ENCODE measurements at regions not wholly inside any gene's neighbourhood (a gene's known extent, or its start where the extent isn't known, plus 50 kb on each side); places are given as distances from the start of the nearest gene placed in this dataset.

GRCh38 chr20:17819395-17820093, 119.8 kb downstream of the BANF2 start:
- CTCF ChIA-PET (ENCODE audit: partially characterized antibody), result no interaction called here
- intact Hi-C loops (cut with micrococcal nuclease), result no loop called here
- H3K9me3 Mint-ChIP-seq, result peaks cover 0 to 11% (median 9%) of the 10 kb centered on the region in 8 donors

GRCh38 chr20:17818187-17818586, 118.4 kb downstream of the BANF2 start:
- Histone ChIP-seq H3K36me3 (ENCODE audit: insufficient read depth, low read length) (no peaks in the 10 kb centered on the region), H3K4me3 (ENCODE audit: low read length in 2 of 2) (no peak overlapping the region), H3K9me3 (ENCODE audit: control insufficient read depth in 1 of 2, low read length in 2 of 2) (no peaks in the 10 kb centered on the region), H3K27me3 (ENCODE audit: insufficient read depth, low read length) (no peaks in the 10 kb centered on the region), H3K27ac (ENCODE audit: low read depth, low read length) (no peak overlapping the region), H3K4me1 (ENCODE audit: insufficient read depth, low read length) (no peaks in the 10 kb centered on the region)
- no peak overlapping the region for H3K27ac Mint-ChIP-seq
- no peaks in the 10 kb centered on the region for H3K4me1 Mint-ChIP-seq
- intact Hi-C loops (cut with micrococcal nuclease), result no loop called here
- no peak overlapping the region for H3K4me3 Mint-ChIP-seq
- no peaks in the 10 kb centered on the region for H3K36me3 Mint-ChIP-seq
- ChIA-PET CTCF (ENCODE audit: partially characterized antibody) (no interaction called here), POLR2A (ENCODE audit: partially characterized antibody) (no interaction called here)
- H3K27me3 Mint-ChIP-seq, result no peaks in the 10 kb centered on the region
- peaks cover 0 to 11% (median 9%) of the 10 kb centered on the region in 8 donors for H3K9me3 Mint-ChIP-seq
- DNase-seq, result no peak

More at GRCh38 chr20:17819395-17820093, 119.8 kb downstream of the BANF2 start:
- Histone ChIP-seq H3K27ac (ENCODE audit: low read depth, low read length) (no peak overlapping the region), H3K4me1 (ENCODE audit: insufficient read depth, low read length) (no peaks in the 10 kb centered on the region), H3K27me3 (ENCODE audit: insufficient read depth, low read length) (no peaks in the 10 kb centered on the region), H3K4me3 (ENCODE audit: low read length in 2 of 2) (no peak overlapping the region), H3K9me3 (ENCODE audit: control insufficient read depth in 1 of 2, low read length in 2 of 2) (no peaks in the 10 kb centered on the region), H3K36me3 (ENCODE audit: insufficient read depth, low read length) (no peaks in the 10 kb centered on the region)
- POLR2A ChIA-PET (ENCODE audit: partially characterized antibody), result no interaction called here
- no peak overlapping the region for H3K27ac Mint-ChIP-seq
- H3K27me3 Mint-ChIP-seq, result no peaks in the 10 kb centered on the region
- H3K4me1 Mint-ChIP-seq, result no peaks in the 10 kb centered on the region
- H3K4me3 Mint-ChIP-seq, result no peak overlapping the region
- no peaks in the 10 kb centered on the region for H3K36me3 Mint-ChIP-seq
- no peak for DNase-seq

GRCh38 chr20:17816804-17817587, 117.2 kb downstream of the BANF2 start:
- Histone ChIP-seq H3K4me3 (ENCODE audit: low read length in 2 of 2) (no peak overlapping the region), H3K4me1 (ENCODE audit: insufficient read depth, low read length) (no peaks in the 10 kb centered on the region), H3K27ac (ENCODE audit: low read depth, low read length) (no peak overlapping the region), H3K36me3 (ENCODE audit: insufficient read depth, low read length) (no peaks in the 10 kb centered on the region), H3K9me3 (ENCODE audit: control insufficient read depth in 1 of 2, low read length in 2 of 2) (no peaks in the 10 kb centered on the region), H3K27me3 (ENCODE audit: insufficient read depth, low read length) (no peaks in the 10 kb centered on the region)
- ChIA-PET CTCF (ENCODE audit: partially characterized antibody) (no interaction called here), POLR2A (ENCODE audit: partially characterized antibody) (no interaction called here)
- Mint-ChIP-seq H3K27ac (no peak overlapping the region), H3K27me3 (no peaks in the 10 kb centered on the region), H3K9me3 (peaks cover 0 to 11% (median 9%) of the 10 kb centered on the region in 8 donors), H3K36me3 (no peaks in the 10 kb centered on the region), H3K4me1 (no peaks in the 10 kb centered on the region), H3K4me3 (no peak overlapping the region)
- no peak for DNase-seq
- intact Hi-C loops (cut with micrococcal nuclease), result no loop called here

GRCh38 chr20:17811628-17811965, 111.8 kb downstream of the BANF2 start:
- ChIA-PET POLR2A (ENCODE audit: partially characterized antibody) (no interaction called here), CTCF (ENCODE audit: partially characterized antibody) (no interaction called here)
- no peak overlapping the region for H3K4me3 ChIP-seq (ENCODE audit: low read length in 2 of 2)
- H3K36me3 Mint-ChIP-seq, result no peaks in the 10 kb centered on the region
- H3K4me1 ChIP-seq (ENCODE audit: insufficient read depth, low read length), result no peaks in the 10 kb centered on the region
- no peaks in the 10 kb centered on the region for H3K27me3 ChIP-seq (ENCODE audit: insufficient read depth, low read length)
- DNase-seq, result no peak
- H3K36me3 ChIP-seq (ENCODE audit: insufficient read depth, low read length), result no peaks in the 10 kb centered on the region
- intact Hi-C loops (cut with micrococcal nuclease), result no loop called here
- no peaks in the 10 kb centered on the region for H3K4me1 Mint-ChIP-seq
- H3K27ac Mint-ChIP-seq, result no peak overlapping the region
- no peak overlapping the region for H3K4me3 Mint-ChIP-seq
- no peaks in the 10 kb centered on the region for H3K9me3 ChIP-seq (ENCODE audit: control insufficient read depth in 1 of 2, low read length in 2 of 2)
- no peaks in the 10 kb centered on the region for H3K9me3 Mint-ChIP-seq
- H3K27me3 Mint-ChIP-seq, result no peaks in the 10 kb centered on the region
- H3K27ac ChIP-seq (ENCODE audit: low read depth, low read length), result no peak overlapping the region

GRCh38 chr20:17810847-17811627, 111.3 kb downstream of the BANF2 start:
- intact Hi-C loops (cut with micrococcal nuclease), result no loop called here
- no peak overlapping the region for H3K27ac Mint-ChIP-seq
- Histone ChIP-seq H3K9me3 (ENCODE audit: control insufficient read depth in 1 of 2, low read length in 2 of 2) (no peaks in the 10 kb centered on the region), H3K4me1 (ENCODE audit: insufficient read depth, low read length) (no peaks in the 10 kb centered on the region), H3K27me3 (ENCODE audit: insufficient read depth, low read length) (no peaks in the 10 kb centered on the region), H3K4me3 (ENCODE audit: low read length in 2 of 2) (no peak overlapping the region), H3K27ac (ENCODE audit: low read depth, low read length) (no peak overlapping the region), H3K36me3 (ENCODE audit: insufficient read depth, low read length) (no peaks in the 10 kb centered on the region)
- POLR2A ChIA-PET (ENCODE audit: partially characterized antibody), result no interaction called here
- peaks cover 0 to 2% of the 10 kb centered on the region in 2 donors for H3K27me3 Mint-ChIP-seq
- H3K9me3 Mint-ChIP-seq, result no peaks in the 10 kb centered on the region
- no peaks in the 10 kb centered on the region for H3K4me1 Mint-ChIP-seq
- H3K4me3 Mint-ChIP-seq, result no peak overlapping the region
- CTCF ChIA-PET (ENCODE audit: partially characterized antibody), result no interaction called here
- DNase-seq, result no peak
- H3K36me3 Mint-ChIP-seq, result no peaks in the 10 kb centered on the region

GRCh38 chr20:17810062-17810631, 110.4 kb downstream of the BANF2 start:
- Histone ChIP-seq H3K36me3 (ENCODE audit: insufficient read depth, low read length) (no peaks in the 10 kb centered on the region), H3K27me3 (ENCODE audit: insufficient read depth, low read length) (no peaks in the 10 kb centered on the region), H3K4me1 (ENCODE audit: insufficient read depth, low read length) (no peaks in the 10 kb centered on the region), H3K27ac (ENCODE audit: low read depth, low read length) (no peak overlapping the region), H3K4me3 (ENCODE audit: low read length in 2 of 2) (no peak overlapping the region), H3K9me3 (ENCODE audit: control insufficient read depth in 1 of 2, low read length in 2 of 2) (no peaks in the 10 kb centered on the region)
- Mint-ChIP-seq H3K36me3 (no peaks in the 10 kb centered on the region), H3K27me3 (peaks cover 0 to 2% of the 10 kb centered on the region in 2 donors), H3K4me3 (no peak overlapping the region), H3K27ac (peak overlapping the region in 1 of 7 donors; percentile 15), H3K9me3 (no peaks in the 10 kb centered on the region), H3K4me1 (no peaks in the 10 kb centered on the region)
- CTCF ChIA-PET (ENCODE audit: partially characterized antibody), result no interaction called here
- no peak for DNase-seq
- POLR2A ChIA-PET (ENCODE audit: partially characterized antibody), result no interaction called here
- intact Hi-C loops (cut with micrococcal nuclease), result no loop called here

- Histone ChIP-seq H3K36me3 (ENCODE audit: insufficient read depth, low read length) (no peaks in the 10 kb centered on the region), H3K9me3 (ENCODE audit: control insufficient read depth in 1 of 2, low read length in 2 of 2) (no peaks in the 10 kb centered on the region), H3K4me1 (ENCODE audit: insufficient read depth, low read length) (no peaks in the 10 kb centered on the region), H3K27ac (ENCODE audit: low read depth, low read length) (no peak overlapping the region), H3K27me3 (ENCODE audit: insufficient read depth, low read length) (no peaks in the 10 kb centered on the region), H3K4me3 (ENCODE audit: low read length in 2 of 2) (no peak overlapping the region)
- no peak for DNase-seq
- intact Hi-C loops (cut with micrococcal nuclease), result no loop called here
- Mint-ChIP-seq H3K4me1 (no peaks in the 10 kb centered on the region), H3K36me3 (no peaks in the 10 kb centered on the region), H3K9me3 (no peaks in the 10 kb centered on the region), H3K27ac (no peak overlapping the region), H3K27me3 (peaks cover 0 to 2% of the 10 kb centered on the region in 2 donors), H3K4me3 (no peak overlapping the region)
- ChIA-PET POLR2A (ENCODE audit: partially characterized antibody) (no interaction called here), CTCF (ENCODE audit: partially characterized antibody) (no interaction called here)
These were observed 109.7 kb downstream of the BANF2 start for GRCh38 chr20:17809362-17810061.

All from CD4-positive, alpha-beta memory T cell (primary cell).